ENCODE measurements at regions not wholly inside any gene's neighbourhood (a gene's known extent, or its start where the extent isn't known, plus 50 kb on each side); places are given as distances from the start of the nearest gene placed in this dataset.

- ChIA-PET CTCF (no interaction called here), POLR2A (no interaction called here)
Measured at GRCh38 chr2:173792166-173792565, 173.0 kb downstream of the SP3 start.

GRCh38 chr2:173792741-173793140 lies 172.4 kb downstream of the SP3 start:
- peaks cover 27% of the 10 kb centered on the region for H3K27me3 Mint-ChIP-seq
- CTCF ChIA-PET = interaction anchor here (0.6 kb wide), 1 partner anchor 9 kb away, joined by 3 read pairs; no protein-coding TSS in a partner anchor
- no peak overlapping the region for H3K4me3 Mint-ChIP-seq
- no peak for DNase-seq
- POLR2A ChIA-PET = no interaction called here
- H3K27ac Mint-ChIP-seq = no peak overlapping the region
- H3K4me1 Mint-ChIP-seq = no peaks in the 10 kb centered on the region
- no peaks in the 10 kb centered on the region for H3K36me3 Mint-ChIP-seq (ENCODE audit: low read depth)
- no peaks in the 10 kb centered on the region for H3K9me3 Mint-ChIP-seq

More at GRCh38 chr2:173792166-173792565, 173.0 kb downstream of the SP3 start:
- Mint-ChIP-seq H3K27me3 (peaks cover 27% of the 10 kb centered on the region), H3K4me1 (no peaks in the 10 kb centered on the region), H3K36me3 (ENCODE audit: low read depth) (no peaks in the 10 kb centered on the region), H3K9me3 (no peaks in the 10 kb centered on the region), H3K27ac (no peak overlapping the region), H3K4me3 (no peak overlapping the region)
- DNase-seq = no peak

GRCh38 chr2:173793709-173794565 lies 171.2 kb downstream of the SP3 start:
- ChIA-PET POLR2A (no interaction called here), CTCF (no interaction called here)
- no peak overlapping the region for H3K4me3 Mint-ChIP-seq
- no peaks in the 10 kb centered on the region for H3K36me3 Mint-ChIP-seq (ENCODE audit: low read depth)
- no peaks in the 10 kb centered on the region for H3K4me1 Mint-ChIP-seq
- no peak for DNase-seq
- H3K9me3 Mint-ChIP-seq = no peaks in the 10 kb centered on the region
- peaks cover 24% of the 10 kb centered on the region for H3K27me3 Mint-ChIP-seq
- H3K27ac Mint-ChIP-seq = no peak overlapping the region

GRCh38 chr2:173797586-173798263 lies 167.4 kb downstream of the SP3 start:
- Mint-ChIP-seq H3K27me3 (peaks cover 9% of the 10 kb centered on the region), H3K27ac (no peak overlapping the region), H3K9me3 (no peaks in the 10 kb centered on the region), H3K4me1 (no peaks in the 10 kb centered on the region), H3K36me3 (ENCODE audit: low read depth) (no peaks in the 10 kb centered on the region), H3K4me3 (no peak overlapping the region)
- POLR2A ChIA-PET = no interaction called here
- CTCF ChIA-PET = no interaction called here
- no peak for DNase-seq

GRCh38 chr2:173802518-173802917 lies 162.7 kb downstream of the SP3 start:
- Mint-ChIP-seq H3K4me1 (no peaks in the 10 kb centered on the region), H3K4me3 (no peak overlapping the region), H3K27ac (no peak overlapping the region), H3K36me3 (ENCODE audit: low read depth) (no peaks in the 10 kb centered on the region), H3K9me3 (no peaks in the 10 kb centered on the region), H3K27me3 (peaks cover 2% of the 10 kb centered on the region)
- ChIA-PET CTCF (no interaction called here), POLR2A (no interaction called here)
- no peak for DNase-seq

GRCh38 chr2:173803449-173803848 lies 161.7 kb downstream of the SP3 start:
- no peak for DNase-seq
- POLR2A ChIA-PET = no interaction called here
- no peak overlapping the region for H3K27ac Mint-ChIP-seq
- H3K27me3 Mint-ChIP-seq = peaks cover 2% of the 10 kb centered on the region
- H3K4me1 Mint-ChIP-seq = no peaks in the 10 kb centered on the region
- CTCF ChIA-PET = no interaction called here
- H3K4me3 Mint-ChIP-seq = no peak overlapping the region
- H3K9me3 Mint-ChIP-seq = no peaks in the 10 kb centered on the region
- H3K36me3 Mint-ChIP-seq (ENCODE audit: low read depth) = no peaks in the 10 kb centered on the region

GRCh38 chr2:173806761-173807160 lies 158.4 kb downstream of the SP3 start:
- no peaks in the 10 kb centered on the region for H3K9me3 Mint-ChIP-seq
- no peaks in the 10 kb centered on the region for H3K36me3 Mint-ChIP-seq (ENCODE audit: low read depth)
- H3K27me3 Mint-ChIP-seq = no peaks in the 10 kb centered on the region
- H3K4me1 Mint-ChIP-seq = no peaks in the 10 kb centered on the region
- POLR2A ChIA-PET = no interaction called here
- CTCF ChIA-PET = interaction anchor here (0.6 kb wide), 1 partner anchor 216 kb away, joined by 4 read pairs; no protein-coding TSS in a partner anchor
- H3K27ac Mint-ChIP-seq = no peak overlapping the region
- no peak overlapping the region for H3K4me3 Mint-ChIP-seq
- no peak for DNase-seq

- no peak for DNase-seq
Measured at GRCh38 chr2:173808718-173809117, 156.5 kb downstream of the SP3 start.

GRCh38 chr2:173812321-173812720 lies 152.9 kb downstream of the SP3 start:
- POLR2A ChIA-PET = no interaction called here
- DNase-seq = no peak
- Mint-ChIP-seq H3K4me1 (no peaks in the 10 kb centered on the region), H3K27me3 (peaks cover 5% of the 10 kb centered on the region), H3K4me3 (no peak overlapping the region), H3K9me3 (no peaks in the 10 kb centered on the region), H3K36me3 (ENCODE audit: low read depth) (no peaks in the 10 kb centered on the region), H3K27ac (no peak overlapping the region)
- CTCF ChIA-PET = no interaction called here

More at GRCh38 chr2:173808718-173809117, 156.5 kb downstream of the SP3 start:
- Mint-ChIP-seq H3K9me3 (no peaks in the 10 kb centered on the region), H3K4me3 (no peak overlapping the region), H3K4me1 (no peaks in the 10 kb centered on the region), H3K36me3 (ENCODE audit: low read depth) (no peaks in the 10 kb centered on the region), H3K27me3 (no peaks in the 10 kb centered on the region), H3K27ac (no peak overlapping the region)
- ChIA-PET POLR2A (no interaction called here), CTCF (interaction anchor here (0.6 to 0.7 kb wide), 2 partner anchors 11 to 77 kb away, joined by 3 read pairs; no protein-coding TSS in a partner anchor)

GRCh38 chr2:173814306-173814705 lies 150.9 kb downstream of the SP3 start:
- H3K36me3 Mint-ChIP-seq (ENCODE audit: low read depth) = no peaks in the 10 kb centered on the region
- CTCF ChIA-PET = no interaction called here

GRCh38 chr2:173815772-173816171 lies 149.4 kb downstream of the SP3 start:
- Mint-ChIP-seq H3K4me3 (no peak overlapping the region), H3K36me3 (ENCODE audit: low read depth) (no peaks in the 10 kb centered on the region), H3K27ac (no peak overlapping the region), H3K4me1 (no peaks in the 10 kb centered on the region), H3K9me3 (no peaks in the 10 kb centered on the region), H3K27me3 (peaks cover 10% of the 10 kb centered on the region)
- no peak for DNase-seq
- CTCF ChIA-PET = no interaction called here
- POLR2A ChIA-PET = no interaction called here

More at GRCh38 chr2:173814306-173814705, 150.9 kb downstream of the SP3 start:
- H3K4me3 Mint-ChIP-seq = no peak overlapping the region
- H3K9me3 Mint-ChIP-seq = no peaks in the 10 kb centered on the region
- peaks cover 5% of the 10 kb centered on the region for H3K27me3 Mint-ChIP-seq
- H3K27ac Mint-ChIP-seq = no peak overlapping the region
- POLR2A ChIA-PET = no interaction called here
- H3K4me1 Mint-ChIP-seq = no peaks in the 10 kb centered on the region
- DNase-seq = no peak

- H3K36me3 Mint-ChIP-seq (ENCODE audit: low read depth) = no peaks in the 10 kb centered on the region
- CTCF ChIA-PET = no interaction called here
- H3K27ac Mint-ChIP-seq = no peak overlapping the region
- no peak for DNase-seq
- no peak overlapping the region for H3K4me3 Mint-ChIP-seq
- no peaks in the 10 kb centered on the region for H3K9me3 Mint-ChIP-seq
- no peaks in the 10 kb centered on the region for H3K4me1 Mint-ChIP-seq
- POLR2A ChIA-PET = no interaction called here
- peaks cover 13% of the 10 kb centered on the region for H3K27me3 Mint-ChIP-seq
Measured at GRCh38 chr2:173817582-173817981, 147.6 kb downstream of the SP3 start.

- H3K27me3 Mint-ChIP-seq = peaks cover 13% of the 10 kb centered on the region
Measured at GRCh38 chr2:173818285-173818684, 146.9 kb downstream of the SP3 start.

More at GRCh38 chr2:173818285-173818684, 146.9 kb downstream of the SP3 start:
- DNase-seq = no peak
- CTCF ChIA-PET = no interaction called here
- POLR2A ChIA-PET = no interaction called here
- Mint-ChIP-seq H3K27ac (no peak overlapping the region), H3K4me3 (no peak overlapping the region), H3K36me3 (ENCODE audit: low read depth) (no peaks in the 10 kb centered on the region), H3K4me1 (no peaks in the 10 kb centered on the region), H3K9me3 (no peaks in the 10 kb centered on the region)

Measured in activated CD4-positive, alpha-beta T cell treated with anti-CD3 and anti-CD28 coated beads, Interleukin-2, amount 10 ng/mL, durations not matched to agents 7 days and 5 days (primary cell).